Common myeloid progenitor, CD34-positive (primary cell): ENCODE measurements at regions not wholly inside any gene's neighbourhood (a gene's known extent, or its start where the extent isn't known, plus 50 kb on each side); places are given as distances from the start of the nearest gene placed in this dataset.
"Not testable (repeated sequence)": the region's sequence is repeated elsewhere in the genome, so short reads cannot be mapped to it uniquely, and the experiment has no call there.

ENCODE experiments used
- CTCF ChIA-PET: fragments of 350-600 bp; sonication (Branson Sonifier 250); formaldehyde crosslinking; loops from one replicate; lab custom pipeline; 2021; ENCODE audit warnings: antibody characterized with exemption; lab: Charles Lee
- POLR2A ChIA-PET: fragments of 350-600 bp; sonication (Branson Sonifier 250); formaldehyde crosslinking; loops from one replicate; lab custom pipeline; 2021; ENCODE audit warnings: antibody characterized with exemption; lab: Charles Lee
- DNase-seq, 3 donors: peaks; one replicate each; pipeline versions ENCODE4 v3.0.0 to v3.0.0-alpha.2; 2013
- H3K27ac ChIP-seq, 2 experiments: 1 replicate in 1 of 2; 2 replicates in 1 of 2; pipeline ENCODE4 v1.7.0; 2013; ENCODE audit warnings: inconsistent platforms in 2 of 2, low read length in 2 of 2, mild to moderate bottlenecking in 2 of 2, low read depth in 1 of 2, moderate library complexity in 1 of 2; ENCODE audit not compliant: severe bottlenecking in 2 of 2, insufficient read depth in 1 of 2, poor library complexity in 1 of 2
- H3K27me3 ChIP-seq, 5 experiments: replicated peaks in 2 of 5; 1 replicate in 3 of 5; 2 replicates in 2 of 5; pipeline versions ENCODE4 v1.6.1 to v1.7.0; 2013; ENCODE audit warnings: low read length in 4 of 5, mild to moderate bottlenecking in 2 of 5, moderate library complexity in 2 of 5, inconsistent platforms in 1 of 5; ENCODE audit not compliant: insufficient read depth in 5 of 5, control insufficient read depth in 4 of 5
- H3K36me3 ChIP-seq, 4 experiments: 1 replicate in 2 of 4; 2 replicates in 2 of 4; pipeline versions ENCODE4 v1.6.1 to v1.7.0; 2013; ENCODE audit warnings: low read length in 3 of 4, control low read depth in 1 of 4, mild to moderate bottlenecking in 1 of 4; ENCODE audit not compliant: control insufficient read depth in 4 of 4, insufficient read depth in 4 of 4
- H3K4me1 ChIP-seq, 4 experiments: 1 replicate in 3 of 4; 2 replicates in 1 of 4; pipeline versions ENCODE4 v1.6.1 to v1.7.1; 2013; ENCODE audit warnings: low read length in 3 of 4, mild to moderate bottlenecking in 3 of 4, control low read depth in 1 of 4, inconsistent platforms in 1 of 4, moderate library complexity in 1 of 4; ENCODE audit not compliant: control insufficient read depth in 4 of 4, insufficient read depth in 4 of 4; ENCODE audit errors: control extremely low read depth in 1 of 4
- H3K4me3 ChIP-seq, 7 experiments: 1 replicate in 4 of 7; 2 replicates in 3 of 7; pipeline versions ENCODE4 v1.5.1 to v1.7.0; 2013; ENCODE audit warnings: mild to moderate bottlenecking in 7 of 7, low read length in 6 of 7, moderate library complexity in 6 of 7, inconsistent platforms in 2 of 7, low read depth in 2 of 7, control low read depth in 1 of 7; ENCODE audit not compliant: insufficient read depth in 4 of 7, control insufficient read depth in 1 of 7; ENCODE audit errors: extremely low read depth in 1 of 7
- H3K9me3 ChIP-seq, 5 experiments: 1 replicate in 4 of 5; 2 replicates in 1 of 5; pipeline versions ENCODE4 v1.6.1 to v1.7.1; 2013; ENCODE audit warnings: low read length in 4 of 5, mild to moderate bottlenecking in 2 of 5, inconsistent platforms in 1 of 5, low read depth in 1 of 5, moderate library complexity in 1 of 5; ENCODE audit not compliant: control insufficient read depth in 4 of 5, insufficient read depth in 2 of 5; ENCODE audit errors: control extremely low read depth in 1 of 5
- WGBS: methylation state at CpG from one replicate; pipeline ENCODE4 v1.1.5; 2013; ENCODE audit not compliant: insufficient coverage; 5-methylcytosine and 5-hydroxymethylcytosine counted together

- Histone ChIP-seq H3K27me3 (no peaks in the 10 kb centered on the region), H3K4me3 (no peak overlapping the region), H3K27ac (no peak overlapping the region), H3K4me1 (no peaks in the 10 kb centered on the region), H3K36me3 (no peaks in the 10 kb centered on the region), H3K9me3 (no peaks in the 10 kb centered on the region)
- DNase-seq, result no peak
- ChIA-PET POLR2A (no interaction called here), CTCF (interaction anchor here (1.0 kb wide), 1 partner anchor 11 kb away, joined by 3 read pairs; no protein-coding TSS in a partner anchor)
These were observed 520.6 kb upstream of the PITX2 start for GRCh38 chr4:111143510-111143909.

- WGBS, result 75% methylated on average over 4 of the region's 6 CpGs
- no peak for DNase-seq
- ChIA-PET POLR2A (no interaction called here), CTCF (no interaction called here)
- Histone ChIP-seq H3K27me3 (no peaks in the 10 kb centered on the region), H3K4me3 (no peak overlapping the region), H3K27ac (no peak overlapping the region), H3K9me3 (peaks cover 0 to 5% (median 1%) of the 10 kb centered on the region in 5 experiments), H3K36me3 (no peaks in the 10 kb centered on the region), H3K4me1 (no peaks in the 10 kb centered on the region)
These were observed 532.1 kb upstream of the PITX2 start for GRCh38 chr4:111154934-111155333.

GRCh38 chr4:111164556-111164955 lies 541.7 kb upstream of the PITX2 start:
- H3K4me1 ChIP-seq, H3K27me3 ChIP-seq, H3K36me3 ChIP-seq, CTCF ChIA-PET, POLR2A ChIA-PET, H3K4me3 ChIP-seq, DNase-seq, H3K9me3 ChIP-seq, H3K27ac ChIP-seq: not testable (repeated sequence)
- 60% methylated on average over 4 of the region's 4 CpGs for WGBS

GRCh38 chr4:111174331-111174730 lies 551.5 kb upstream of the PITX2 start:
- Histone ChIP-seq H3K4me1 (no peaks in the 10 kb centered on the region), H3K27ac (no peak overlapping the region), H3K36me3 (no peaks in the 10 kb centered on the region), H3K27me3 (no peaks in the 10 kb centered on the region), H3K9me3 (no peaks in the 10 kb centered on the region), H3K4me3 (no peak overlapping the region)
- CTCF ChIA-PET, result no interaction called here
- DNase-seq, result no peak
- POLR2A ChIA-PET, result no interaction called here

- Histone ChIP-seq H3K9me3 (no peaks in the 10 kb centered on the region), H3K36me3 (no peaks in the 10 kb centered on the region), H3K27me3 (no peaks in the 10 kb centered on the region), H3K4me3 (no peak overlapping the region), H3K27ac (no peak overlapping the region), H3K4me1 (no peaks in the 10 kb centered on the region)
- CTCF ChIA-PET, result no interaction called here
- DNase-seq, result no peak
- POLR2A ChIA-PET, result no interaction called here
These were observed 555.4 kb upstream of the PITX2 start for GRCh38 chr4:111178231-111178630.

GRCh38 chr4:111187108-111187507 lies 564.2 kb upstream of the PITX2 start:
- WGBS, result 100% methylated on average over 1 of the region's 2 CpGs

GRCh38 chr4:111198446-111198845 lies 575.6 kb upstream of the PITX2 start:
- CTCF ChIA-PET, result interaction anchor here (0.7 kb wide), 1 partner anchor 1380 kb away, joined by 3 read pairs; no protein-coding TSS in a partner anchor
- DNase-seq, result no peak
- Histone ChIP-seq H3K4me1 (no peaks in the 10 kb centered on the region), H3K36me3 (no peaks in the 10 kb centered on the region), H3K9me3 (no peaks in the 10 kb centered on the region), H3K27me3 (no peaks in the 10 kb centered on the region), H3K27ac (no peak overlapping the region), H3K4me3 (no peak overlapping the region)
- WGBS, result no CpG with 5 or more reads among the region's 1 CpG
- POLR2A ChIA-PET, result no interaction called here

More at GRCh38 chr4:111187108-111187507, 564.2 kb upstream of the PITX2 start:
- Histone ChIP-seq H3K9me3 (no peaks in the 10 kb centered on the region), H3K4me1 (no peaks in the 10 kb centered on the region), H3K36me3 (no peaks in the 10 kb centered on the region), H3K27ac (no peak overlapping the region), H3K4me3 (no peak overlapping the region), H3K27me3 (no peaks in the 10 kb centered on the region)
- DNase-seq, result no peak
- POLR2A ChIA-PET, result no interaction called here
- CTCF ChIA-PET, result no interaction called here
